C4-2B (cell line): ENCODE measurements at regions not wholly inside any gene's neighbourhood (a gene's known extent, or its start where the extent isn't known, plus 50 kb on each side); places are given as distances from the start of the nearest gene placed in this dataset.

Experiments
- CTCF ChIP-seq: fragments of 450-650 bp; conservative IDR thresholded peaks from 2 replicates; pipeline ENCODE4 v1.5.1; 2017; ENCODE audit warnings: mild to moderate bottlenecking
- ZFX ChIP-seq: fragments of 450-650 bp; IDR thresholded peaks from 2 replicates; pipeline ENCODE4 v1.6.1; 2017

- TF ChIP-seq CTCF (no peak), ZFX (no peak)
Measured at GRCh38 chr15:97790180-97790579, 170.3 kb upstream of the ARRDC4 start.
